NT2/D1 (cell line): ENCODE measurements at regions not wholly inside any gene's neighbourhood (a gene's known extent, or its start where the extent isn't known, plus 50 kb on each side); places are given as distances from the start of the nearest gene placed in this dataset.

Experiments
- DNase-seq: peaks from one replicate; pipeline ENCODE4 v3.0.0-alpha.2; 2011; ENCODE audit warnings: low read depth, low spot score
- H3K27me3 ChIP-seq: 2 replicates; pipeline ENCODE4 v1.6.0; 2011; ENCODE audit warnings: mild to moderate bottlenecking; ENCODE audit not compliant: insufficient read length, insufficient read depth
- H3K36me3 ChIP-seq: 2 replicates; pipeline ENCODE4 v1.6.1; 2011; ENCODE audit warnings: mild to moderate bottlenecking, low read length, mixed read lengths; ENCODE audit not compliant: insufficient read depth, insufficient read length
- H3K4me1 ChIP-seq: 2 replicates; pipeline ENCODE4 v1.5.1; 2011; ENCODE audit not compliant: insufficient read depth, insufficient read length
- H3K4me3 ChIP-seq: 2 replicates; pipeline ENCODE4 v1.5.1; 2011; ENCODE audit warnings: low read depth; ENCODE audit not compliant: insufficient read length
- H3K9ac ChIP-seq: 2 replicates; pipeline ENCODE4 v1.6.0; 2011; ENCODE audit warnings: low read depth; ENCODE audit not compliant: insufficient read length
- H3K9me3 ChIP-seq: 2 replicates; pipeline ENCODE4 v1.5.1; 2011; ENCODE audit warnings: mild to moderate bottlenecking, low read length; ENCODE audit not compliant: insufficient read depth
- SUZ12 ChIP-seq: IDR thresholded peaks from 2 replicates; pipeline ENCODE4 v1.6.1; 2011; ENCODE audit not compliant: insufficient read length, insufficient read depth; ENCODE audit errors: extremely low read depth
- YY1 ChIP-seq: IDR thresholded peaks from 2 replicates; pipeline ENCODE4 v1.6.1; 2011; ENCODE audit not compliant: insufficient read length, insufficient read depth
- ZNF274 ChIP-seq: IDR thresholded peaks from 2 replicates; pipeline ENCODE4 v1.6.1; 2011; ENCODE audit warnings: mild to moderate bottlenecking, low read depth, low read length

DNA sequence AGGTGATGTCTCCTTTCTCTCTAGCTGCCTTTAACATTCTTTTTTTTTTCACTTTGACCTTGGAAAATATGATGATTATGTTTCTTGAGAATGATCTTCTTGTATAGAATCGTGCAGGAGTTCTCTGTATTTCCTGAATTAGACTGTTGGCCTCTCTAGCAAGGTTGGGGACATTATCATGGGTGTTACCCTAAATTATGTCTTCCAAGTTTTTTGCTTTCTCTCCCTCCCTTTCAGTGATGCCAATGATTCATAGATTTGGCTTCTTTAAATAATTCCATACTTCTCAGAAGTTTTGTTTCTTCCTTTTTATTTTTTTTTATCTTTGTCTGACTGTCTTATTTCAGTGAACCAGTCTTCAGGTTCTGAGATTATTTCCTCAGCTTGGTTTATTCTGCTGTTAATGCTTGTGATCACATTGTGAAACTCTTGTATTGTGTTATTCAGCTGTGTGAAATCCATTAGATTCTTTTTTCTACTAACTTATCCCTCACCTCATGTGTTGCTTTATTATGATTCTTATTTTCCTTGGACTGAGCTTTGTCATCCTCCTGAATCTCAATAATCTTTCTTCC, 268.4 kb upstream of the NRIP1 start:
- no peak overlapping the region for H3K9ac ChIP-seq
- no peak overlapping the region for H3K4me3 ChIP-seq
- no peaks in the 10 kb centered on the region; the same call in 1 of the 2 replicates for H3K9me3 ChIP-seq
- H3K36me3 ChIP-seq = no peaks in the 10 kb centered on the region
- no peak for TF ChIP-seq ZNF274
- no peak for TF ChIP-seq SUZ12
- TF ChIP-seq YY1 = no peak
- H3K27me3 ChIP-seq = no peaks in the 10 kb centered on the region
- DNase-seq = no peak
- no peaks in the 10 kb centered on the region for H3K4me1 ChIP-seq

DNA sequence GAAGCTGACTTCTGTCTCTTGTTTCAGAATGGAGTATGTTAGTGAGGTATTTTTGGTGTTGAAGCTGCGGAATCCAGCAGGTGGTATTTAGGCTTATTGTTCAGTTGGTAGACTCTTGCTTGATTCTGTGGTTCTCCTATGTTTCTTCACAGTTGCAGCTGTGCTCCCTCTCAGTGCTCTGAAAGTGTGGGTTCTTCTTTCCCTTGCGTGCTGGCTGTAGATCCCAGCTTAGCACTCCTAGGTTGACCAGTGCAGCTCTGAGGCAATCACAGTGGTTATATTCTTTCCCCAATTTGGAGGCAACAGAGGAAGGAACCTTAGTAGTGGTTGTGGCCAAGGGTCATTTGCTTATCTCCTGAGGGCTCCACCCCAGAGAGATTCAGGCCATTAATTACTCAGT, 269.2 kb upstream of the NRIP1 start:
- no peaks in the 10 kb centered on the region for H3K36me3 ChIP-seq
- TF ChIP-seq ZNF274 (no peak), SUZ12 (no peak), YY1 (no peak)
- H3K4me3 ChIP-seq = no peak overlapping the region
- no peak for DNase-seq
- H3K27me3 ChIP-seq = no peaks in the 10 kb centered on the region
- H3K9ac ChIP-seq = no peak overlapping the region
- no peaks in the 10 kb centered on the region; the same call in 1 of the 2 replicates for H3K9me3 ChIP-seq
- no peaks in the 10 kb centered on the region for H3K4me1 ChIP-seq

DNA sequence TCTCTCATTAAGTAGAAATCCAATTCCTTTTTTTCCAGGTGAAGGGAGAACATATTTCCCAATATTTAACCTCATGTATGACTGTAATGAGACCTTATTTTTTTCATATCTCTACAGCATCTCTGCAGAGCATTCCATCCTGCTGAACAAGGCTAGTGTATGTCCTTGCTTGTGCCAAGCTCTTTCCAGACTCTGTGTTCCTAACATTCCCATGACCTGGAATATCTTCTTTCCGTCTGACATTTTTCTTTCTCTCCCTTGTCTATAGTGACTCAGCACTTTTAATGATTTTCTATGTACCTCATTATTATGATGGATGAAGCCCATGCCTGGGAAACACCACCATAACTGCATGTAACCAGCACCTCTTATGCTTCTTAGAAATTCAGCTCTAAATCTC, 278.3 kb upstream of the NRIP1 start:
- H3K36me3 ChIP-seq = no peaks in the 10 kb centered on the region
- no peak for DNase-seq
- TF ChIP-seq YY1 (no peak), ZNF274 (no peak), SUZ12 (no peak)

DNA sequence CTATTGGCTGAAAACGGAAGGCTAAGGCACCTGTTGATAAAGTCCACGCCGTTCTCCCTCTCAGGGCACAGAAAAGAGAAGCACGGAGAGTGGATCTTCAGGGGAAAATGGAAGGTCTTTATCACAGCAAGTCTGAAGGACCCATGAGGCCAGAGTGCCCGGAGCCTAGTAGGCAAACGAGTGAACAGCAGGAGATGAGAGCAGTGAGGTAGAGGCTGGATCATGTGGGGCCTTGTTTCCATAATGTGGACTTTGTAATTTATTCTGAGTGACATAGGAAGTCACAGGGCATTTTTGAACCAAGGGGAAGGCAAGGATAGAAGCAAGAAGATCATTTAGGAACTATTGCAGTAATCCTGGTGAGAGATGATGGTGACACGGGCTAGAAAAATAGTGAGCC, 287.2 kb upstream of the NRIP1 start:
- no peak for TF ChIP-seq SUZ12
- no peak for TF ChIP-seq ZNF274
- TF ChIP-seq YY1 = no peak
- H3K9ac ChIP-seq = no peak overlapping the region
- no peak for DNase-seq
- H3K4me3 ChIP-seq = no peak overlapping the region
- no peaks in the 10 kb centered on the region for H3K9me3 ChIP-seq
- H3K4me1 ChIP-seq = no peaks in the 10 kb centered on the region
- no peaks in the 10 kb centered on the region for H3K27me3 ChIP-seq
- H3K36me3 ChIP-seq = no peaks in the 10 kb centered on the region

More for the DNA sequence above, 278.3 kb upstream of the NRIP1 start:
- Histone ChIP-seq H3K9ac (no peak overlapping the region), H3K27me3 (no peaks in the 10 kb centered on the region), H3K9me3 (no peaks in the 10 kb centered on the region; the same call in 1 of the 2 replicates), H3K4me3 (no peak overlapping the region), H3K4me1 (no peaks in the 10 kb centered on the region)

DNA sequence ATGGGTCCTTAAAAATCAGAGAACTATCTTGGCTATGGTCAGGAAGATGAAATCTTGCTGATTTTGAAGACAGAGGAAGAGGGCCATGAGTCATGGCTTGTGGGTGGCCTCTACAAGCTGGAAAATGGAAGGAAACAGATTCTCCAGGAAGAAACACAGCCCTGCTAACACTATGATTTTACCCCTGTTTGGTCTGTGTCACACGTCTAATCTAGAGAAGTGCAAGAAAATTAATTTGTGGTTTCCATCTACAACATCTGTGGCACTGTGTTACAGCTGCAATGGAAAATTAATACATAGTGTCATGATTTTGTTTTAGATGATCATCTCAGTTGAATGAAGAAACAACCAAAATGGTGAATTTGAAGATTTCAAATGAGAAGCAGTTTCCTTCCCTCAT, 288.7 kb upstream of the NRIP1 start:
- Histone ChIP-seq H3K9ac (no peak overlapping the region), H3K4me1 (no peaks in the 10 kb centered on the region), H3K4me3 (no peak overlapping the region), H3K36me3 (no peaks in the 10 kb centered on the region), H3K27me3 (no peaks in the 10 kb centered on the region), H3K9me3 (no peaks in the 10 kb centered on the region)
- TF ChIP-seq SUZ12 = no peak
- no peak for TF ChIP-seq YY1
- TF ChIP-seq ZNF274 = no peak
- no peak for DNase-seq

DNA sequence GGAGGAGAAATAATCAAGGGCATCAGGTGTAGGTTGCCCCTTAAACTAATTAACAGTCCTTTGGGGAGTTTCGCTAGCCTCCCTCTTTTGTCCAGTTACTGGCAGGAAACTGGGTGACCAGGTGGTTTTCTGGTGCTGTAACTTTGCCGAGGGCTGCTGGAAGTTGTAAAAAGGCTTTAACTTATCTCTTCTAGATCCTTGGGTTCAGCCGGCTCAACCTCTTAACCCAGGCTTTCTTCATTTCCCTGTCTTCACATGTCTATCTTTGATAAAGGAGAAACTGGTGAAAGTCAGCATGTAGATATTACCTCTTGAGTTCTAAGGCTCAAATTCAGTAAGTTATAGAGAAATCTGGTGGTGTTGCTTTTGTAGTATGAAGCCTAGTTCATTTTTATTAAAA, 289.7 kb upstream of the NRIP1 start:
- H3K27me3 ChIP-seq = no peaks in the 10 kb centered on the region
- H3K9ac ChIP-seq = no peak overlapping the region
- H3K36me3 ChIP-seq = no peaks in the 10 kb centered on the region
- no peak overlapping the region for H3K4me3 ChIP-seq
- no peaks in the 10 kb centered on the region for H3K4me1 ChIP-seq
- no peaks in the 10 kb centered on the region for H3K9me3 ChIP-seq
- TF ChIP-seq ZNF274 = no peak
- TF ChIP-seq SUZ12 = no peak
- TF ChIP-seq YY1 = no peak
- DNase-seq = no peak

DNA sequence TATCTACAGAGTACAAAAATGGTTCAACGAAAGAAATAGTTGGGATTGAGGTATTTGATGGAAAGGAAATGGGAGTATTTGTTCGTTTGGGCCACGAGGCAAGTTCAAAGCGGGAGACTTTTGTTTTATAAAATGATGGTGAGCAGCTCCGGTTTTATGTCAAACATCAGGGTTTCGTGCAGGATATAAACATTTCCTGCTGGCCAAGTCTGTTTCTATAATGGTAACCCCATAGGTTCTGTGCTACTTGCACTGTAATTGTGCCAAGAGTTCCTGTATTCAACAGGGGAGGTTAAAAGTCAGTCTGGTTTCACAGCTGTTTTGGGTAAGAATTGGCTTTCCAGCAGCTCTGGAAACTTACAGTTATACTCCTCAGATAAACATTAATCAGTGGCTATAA, 290.3 kb upstream of the NRIP1 start:
- Histone ChIP-seq H3K4me1 (no peaks in the 10 kb centered on the region), H3K27me3 (no peaks in the 10 kb centered on the region), H3K36me3 (no peaks in the 10 kb centered on the region), H3K4me3 (no peak overlapping the region), H3K9ac (no peak overlapping the region), H3K9me3 (no peaks in the 10 kb centered on the region)
- TF ChIP-seq YY1 = no peak
- no peak for TF ChIP-seq ZNF274
- TF ChIP-seq SUZ12 = no peak
- no peak for DNase-seq

DNA sequence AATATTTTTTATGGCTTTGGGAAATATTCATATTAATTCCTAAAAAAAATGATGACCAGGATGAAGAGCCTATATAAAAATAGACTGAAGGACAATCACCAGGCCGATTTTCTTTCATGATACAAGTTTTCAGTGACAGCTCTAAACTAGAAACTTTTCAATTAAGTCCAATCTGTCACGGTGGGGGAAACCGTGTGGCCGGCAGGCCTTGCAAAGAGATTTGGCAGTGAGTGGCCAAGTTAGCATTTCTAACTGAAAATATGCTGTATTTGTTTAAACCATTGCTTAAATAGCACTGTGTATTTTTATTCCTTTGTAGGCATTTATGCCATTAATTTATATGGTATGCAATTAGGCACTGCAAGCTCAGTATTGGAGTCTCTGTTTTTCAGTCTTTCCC, 294.5 kb upstream of the NRIP1 start:
- H3K4me3 ChIP-seq = no peak overlapping the region
- TF ChIP-seq ZNF274 = no peak
- TF ChIP-seq SUZ12 = no peak
- TF ChIP-seq YY1 = no peak
- H3K9me3 ChIP-seq = peaks cover 6% of the 10 kb centered on the region; the same call in 1 of the 2 replicates
- no peaks in the 10 kb centered on the region for H3K36me3 ChIP-seq
- DNase-seq = no peak
- no peak overlapping the region for H3K9ac ChIP-seq
- H3K4me1 ChIP-seq = no peaks in the 10 kb centered on the region
- H3K27me3 ChIP-seq = no peaks in the 10 kb centered on the region
